ENCODE measurements at regions not wholly inside any gene's neighbourhood (a gene's known extent, or its start where the extent isn't known, plus 50 kb on each side); places are given as distances from the start of the nearest gene placed in this dataset.

DNA sequence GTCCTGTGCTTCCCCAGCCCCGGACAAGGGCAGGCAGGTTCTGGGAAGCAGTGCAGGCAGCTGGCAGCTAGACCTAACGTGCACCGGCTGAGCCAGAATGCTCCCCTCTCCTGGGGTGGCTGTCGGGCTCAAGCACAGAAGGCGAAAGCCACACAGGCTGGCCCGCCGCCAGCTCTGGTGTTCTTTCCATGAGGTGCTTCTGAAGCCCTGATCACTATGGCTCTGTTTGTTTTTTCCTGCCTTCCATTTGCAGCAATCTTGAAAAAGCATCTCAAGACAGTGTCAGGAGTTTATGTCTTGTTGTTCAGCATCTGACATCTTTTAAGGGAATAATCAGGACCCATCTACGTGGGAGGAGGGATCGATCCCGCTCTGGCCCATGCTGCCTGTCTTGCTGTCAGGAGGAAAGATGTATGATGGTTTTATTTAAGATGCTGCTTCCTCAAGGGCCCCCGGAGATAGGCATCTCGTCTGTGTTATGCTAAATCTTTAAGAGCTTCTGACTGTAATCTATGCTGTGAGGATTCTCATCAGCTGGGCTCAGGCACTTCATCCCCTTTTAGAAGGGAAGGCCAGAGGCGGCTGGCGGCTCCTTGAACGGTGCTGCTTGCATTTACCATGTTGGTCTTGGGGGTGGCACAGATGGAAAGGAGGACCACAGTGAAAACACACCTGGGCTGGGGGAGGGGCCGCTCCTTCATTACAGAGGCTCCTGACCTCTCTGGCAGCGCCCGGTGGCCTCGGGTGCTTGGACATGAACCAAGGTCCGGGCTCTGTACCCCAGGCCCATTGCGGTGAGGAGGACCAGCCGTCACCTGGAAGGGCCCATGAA is 118.5 kb upstream of the HDAC4 start:
- TF ChIP-seq NR2F2 (IDR thresholded peaks at IDR 0.05) (no peak), JUND (IDR thresholded peaks at IDR 0.05) (no peak), HNF4A (conservative IDR thresholded peaks at IDR 0.05) (no peak), EGR1 (IDR thresholded peaks at IDR 0.05; ENCODE audit: low read depth in 2 of 2) (no peak), SP1 (IDR thresholded peaks at IDR 0.05) (no peak)
- TF ChIP-seq, protein P1, sequence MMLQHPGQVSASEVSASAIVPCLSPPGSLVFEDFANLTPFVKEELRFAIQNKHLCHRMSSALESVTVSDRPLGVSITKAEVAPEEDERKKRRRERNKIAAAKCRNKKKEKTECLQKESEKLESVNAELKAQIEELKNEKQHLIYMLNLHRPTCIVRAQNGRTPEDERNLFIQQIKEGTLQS (IDR thresholded peaks at IDR 0.05), result no peak
- TF ChIP-seq, protein P2, sequence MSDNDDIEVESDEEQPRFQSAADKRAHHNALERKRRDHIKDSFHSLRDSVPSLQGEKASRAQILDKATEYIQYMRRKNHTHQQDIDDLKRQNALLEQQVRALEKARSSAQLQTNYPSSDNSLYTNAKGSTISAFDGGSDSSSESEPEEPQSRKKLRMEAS (IDR thresholded peaks at IDR 0.05), result no peak
- 84% methylated on average over 22 of the region's 22 CpGs for WGBS
- no peak overlapping the region for H3K4me3 ChIP-seq (ENCODE audit: low read depth in 1 of 3, low read length in 3 of 3)
- DNase-seq (ENCODE audit: low spot score), result no peak
- no peaks in the 10 kb centered on the region for H3K27me3 ChIP-seq (ENCODE audit: control insufficient read depth in 4 of 4, insufficient read depth in 4 of 4, low read length in 3 of 4)
- H3K4me1 ChIP-seq (ENCODE audit: control insufficient read depth in 4 of 4, insufficient read depth in 4 of 4, low read length in 3 of 4), result no peaks in the 10 kb centered on the region
- no peak overlapping the region for H3K27ac ChIP-seq (ENCODE audit: low read depth in 1 of 2, low read length in 2 of 2)
- no peaks in the 10 kb centered on the region for H3K9me3 ChIP-seq (ENCODE audit: control insufficient read depth in 4 of 4, low read length in 3 of 4)
- no peak overlapping the region for H3K9ac ChIP-seq (ENCODE audit: low read depth in 1 of 2, low read length in 2 of 2)
- H3K36me3 ChIP-seq (ENCODE audit: control insufficient read depth in 4 of 4, insufficient read depth in 3 of 4, low read depth in 1 of 4, low read length in 3 of 4), result no peaks in the 10 kb centered on the region

DNA sequence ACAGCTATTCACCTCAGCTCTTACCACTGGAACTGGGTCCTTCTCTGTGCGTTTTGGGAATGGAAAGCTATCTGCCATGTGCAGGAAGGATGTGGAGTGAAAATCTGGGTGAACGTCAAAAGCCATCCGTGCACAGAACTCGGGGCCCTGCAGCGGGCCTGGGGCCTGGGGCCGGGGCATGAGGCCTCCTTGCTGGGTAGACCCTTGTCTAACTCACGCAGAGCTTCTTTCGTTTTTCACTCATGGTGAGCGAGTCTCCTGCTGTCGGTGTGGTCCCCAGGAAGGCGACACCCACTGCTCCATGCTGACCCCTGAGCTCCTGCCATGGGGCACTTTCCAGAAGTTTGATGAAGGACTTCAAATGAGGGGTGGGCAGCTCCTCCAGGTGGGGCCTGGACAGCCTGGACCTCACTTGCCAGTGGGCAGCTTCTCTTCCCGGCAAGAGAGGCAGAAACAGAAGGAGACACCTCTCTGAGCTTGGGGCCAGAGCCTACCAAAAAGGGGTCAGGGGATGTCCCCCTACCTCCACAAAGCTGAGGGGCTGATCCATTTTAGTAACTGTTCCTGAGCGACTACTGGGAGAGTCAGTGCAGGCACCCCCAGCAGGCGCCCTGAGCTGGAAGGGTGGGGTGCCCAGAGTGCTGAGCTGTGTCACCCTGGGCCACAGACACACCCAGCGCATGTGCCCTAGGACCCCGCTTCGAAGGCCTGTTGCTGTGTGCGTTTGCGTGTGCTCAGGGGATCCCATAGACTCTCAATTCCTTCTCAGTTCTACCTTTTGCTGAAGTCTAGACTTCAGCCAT is 117.7 kb upstream of the HDAC4 start:
- Histone ChIP-seq H3K27me3 (ENCODE audit: control insufficient read depth in 4 of 4, insufficient read depth in 4 of 4, low read length in 3 of 4) (no peaks in the 10 kb centered on the region), H3K9me3 (ENCODE audit: control insufficient read depth in 4 of 4, low read length in 3 of 4) (no peaks in the 10 kb centered on the region), H3K4me3 (ENCODE audit: low read depth in 1 of 3, low read length in 3 of 3) (no peak overlapping the region), H3K36me3 (ENCODE audit: control insufficient read depth in 4 of 4, insufficient read depth in 3 of 4, low read depth in 1 of 4, low read length in 3 of 4) (no peaks in the 10 kb centered on the region), H3K9ac (ENCODE audit: low read depth in 1 of 2, low read length in 2 of 2) (no peak overlapping the region), H3K4me1 (ENCODE audit: control insufficient read depth in 4 of 4, insufficient read depth in 4 of 4, low read length in 3 of 4) (no peaks in the 10 kb centered on the region), H3K27ac (ENCODE audit: low read depth in 1 of 2, low read length in 2 of 2) (no peak overlapping the region)
- TF ChIP-seq, protein P2 (IDR thresholded peaks at IDR 0.05), result no peak
- no peak for TF ChIP-seq GABPA (IDR thresholded peaks at IDR 0.05 in 1 of 2, conservative IDR thresholded peaks at IDR 0.05 in 1 of 2)
- no peak for TF ChIP-seq FOXA1 (IDR thresholded peaks at IDR 0.05)
- no peak for TF ChIP-seq HNF4G (IDR thresholded peaks at IDR 0.05)
- no peak for TF ChIP-seq NR2F2 (IDR thresholded peaks at IDR 0.05)
- TF ChIP-seq, protein P1 (IDR thresholded peaks at IDR 0.05), result no peak
- TF ChIP-seq HNF4A (conservative IDR thresholded peaks at IDR 0.05), result no peak
- TF ChIP-seq YY1 (IDR thresholded peaks at IDR 0.05), result no peak
- TF ChIP-seq RXRA (IDR thresholded peaks at IDR 0.05), result no peak
- no peak for TF ChIP-seq FOXA2 (IDR thresholded peaks at IDR 0.05)
- TF ChIP-seq, protein P3, sequence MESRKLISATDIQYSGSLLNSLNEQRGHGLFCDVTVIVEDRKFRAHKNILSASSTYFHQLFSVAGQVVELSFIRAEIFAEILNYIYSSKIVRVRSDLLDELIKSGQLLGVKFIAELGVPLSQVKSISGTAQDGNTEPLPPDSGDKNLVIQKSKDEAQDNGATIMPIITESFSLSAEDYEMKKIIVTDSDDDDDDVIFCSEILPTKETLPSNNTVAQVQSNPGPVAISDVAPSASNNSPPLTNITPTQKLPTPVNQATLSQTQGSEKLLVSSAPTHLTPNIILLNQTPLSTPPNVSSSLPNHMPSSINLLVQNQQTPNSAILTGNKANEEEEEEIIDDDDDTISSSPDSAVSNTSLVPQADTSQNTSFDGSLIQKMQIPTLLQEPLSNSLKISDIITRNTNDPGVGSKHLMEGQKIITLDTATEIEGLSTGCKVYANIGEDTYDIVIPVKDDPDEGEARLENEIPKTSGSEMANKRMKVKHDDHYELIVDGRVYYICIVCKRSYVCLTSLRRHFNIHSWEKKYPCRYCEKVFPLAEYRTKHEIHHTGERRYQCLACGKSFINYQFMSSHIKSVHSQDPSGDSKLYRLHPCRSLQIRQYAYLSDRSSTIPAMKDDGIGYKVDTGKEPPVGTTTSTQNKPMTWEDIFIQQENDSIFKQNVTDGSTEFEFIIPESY (IDR thresholded peaks at IDR 0.05), result no peak
- TF ChIP-seq, protein P4, sequence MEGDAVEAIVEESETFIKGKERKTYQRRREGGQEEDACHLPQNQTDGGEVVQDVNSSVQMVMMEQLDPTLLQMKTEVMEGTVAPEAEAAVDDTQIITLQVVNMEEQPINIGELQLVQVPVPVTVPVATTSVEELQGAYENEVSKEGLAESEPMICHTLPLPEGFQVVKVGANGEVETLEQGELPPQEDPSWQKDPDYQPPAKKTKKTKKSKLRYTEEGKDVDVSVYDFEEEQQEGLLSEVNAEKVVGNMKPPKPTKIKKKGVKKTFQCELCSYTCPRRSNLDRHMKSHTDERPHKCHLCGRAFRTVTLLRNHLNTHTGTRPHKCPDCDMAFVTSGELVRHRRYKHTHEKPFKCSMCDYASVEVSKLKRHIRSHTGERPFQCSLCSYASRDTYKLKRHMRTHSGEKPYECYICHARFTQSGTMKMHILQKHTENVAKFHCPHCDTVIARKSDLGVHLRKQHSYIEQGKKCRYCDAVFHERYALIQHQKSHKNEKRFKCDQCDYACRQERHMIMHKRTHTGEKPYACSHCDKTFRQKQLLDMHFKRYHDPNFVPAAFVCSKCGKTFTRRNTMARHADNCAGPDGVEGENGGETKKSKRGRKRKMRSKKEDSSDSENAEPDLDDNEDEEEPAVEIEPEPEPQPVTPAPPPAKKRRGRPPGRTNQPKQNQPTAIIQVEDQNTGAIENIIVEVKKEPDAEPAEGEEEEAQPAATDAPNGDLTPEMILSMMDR (IDR thresholded peaks at IDR 0.05; ENCODE audit: low read depth, low read length, missing input control), result no peak
- TF ChIP-seq RAD21 (IDR thresholded peaks at IDR 0.05), result no peak
- TF ChIP-seq, protein P5, sequence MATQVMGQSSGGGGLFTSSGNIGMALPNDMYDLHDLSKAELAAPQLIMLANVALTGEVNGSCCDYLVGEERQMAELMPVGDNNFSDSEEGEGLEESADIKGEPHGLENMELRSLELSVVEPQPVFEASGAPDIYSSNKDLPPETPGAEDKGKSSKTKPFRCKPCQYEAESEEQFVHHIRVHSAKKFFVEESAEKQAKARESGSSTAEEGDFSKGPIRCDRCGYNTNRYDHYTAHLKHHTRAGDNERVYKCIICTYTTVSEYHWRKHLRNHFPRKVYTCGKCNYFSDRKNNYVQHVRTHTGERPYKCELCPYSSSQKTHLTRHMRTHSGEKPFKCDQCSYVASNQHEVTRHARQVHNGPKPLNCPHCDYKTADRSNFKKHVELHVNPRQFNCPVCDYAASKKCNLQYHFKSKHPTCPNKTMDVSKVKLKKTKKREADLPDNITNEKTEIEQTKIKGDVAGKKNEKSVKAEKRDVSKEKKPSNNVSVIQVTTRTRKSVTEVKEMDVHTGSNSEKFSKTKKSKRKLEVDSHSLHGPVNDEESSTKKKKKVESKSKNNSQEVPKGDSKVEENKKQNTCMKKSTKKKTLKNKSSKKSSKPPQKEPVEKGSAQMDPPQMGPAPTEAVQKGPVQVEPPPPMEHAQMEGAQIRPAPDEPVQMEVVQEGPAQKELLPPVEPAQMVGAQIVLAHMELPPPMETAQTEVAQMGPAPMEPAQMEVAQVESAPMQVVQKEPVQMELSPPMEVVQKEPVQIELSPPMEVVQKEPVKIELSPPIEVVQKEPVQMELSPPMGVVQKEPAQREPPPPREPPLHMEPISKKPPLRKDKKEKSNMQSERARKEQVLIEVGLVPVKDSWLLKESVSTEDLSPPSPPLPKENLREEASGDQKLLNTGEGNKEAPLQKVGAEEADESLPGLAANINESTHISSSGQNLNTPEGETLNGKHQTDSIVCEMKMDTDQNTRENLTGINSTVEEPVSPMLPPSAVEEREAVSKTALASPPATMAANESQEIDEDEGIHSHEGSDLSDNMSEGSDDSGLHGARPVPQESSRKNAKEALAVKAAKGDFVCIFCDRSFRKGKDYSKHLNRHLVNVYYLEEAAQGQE (IDR thresholded peaks at IDR 0.05), result no peak
- no peak for TF ChIP-seq TAF1 (conservative IDR thresholded peaks at IDR 0.05)
- no peak for TF ChIP-seq EGR1 (IDR thresholded peaks at IDR 0.05; ENCODE audit: low read depth in 2 of 2)
- no peak for TF ChIP-seq JUND (IDR thresholded peaks at IDR 0.05)
- TF ChIP-seq SP1 (IDR thresholded peaks at IDR 0.05), result no peak
- no peak for DNase-seq (ENCODE audit: low spot score)
- WGBS, result 88% methylated on average over 19 of the region's 19 CpGs

All from liver (tissue), 8 donors.